ENCODE measurements at regions not wholly inside any gene's neighbourhood (a gene's known extent, or its start where the extent isn't known, plus 50 kb on each side); places are given as distances from the start of the nearest gene placed in this dataset.

- Histone ChIP-seq H2AFZ (ENCODE audit: low read length, unreplicated experiment) (no peak overlapping the region), H3K27ac (ENCODE audit: low read depth, low read length) (no peak overlapping the region), H3K36me3 (ENCODE audit: insufficient read depth, low read length) (no peaks in the 10 kb centered on the region), H3K4me1 (ENCODE audit: control insufficient read depth, insufficient read depth, low read length, unreplicated experiment) (no peaks in the 10 kb centered on the region), H3K79me2 (ENCODE audit: control insufficient read depth, insufficient read depth, low read length, unreplicated experiment) (no peaks in the 10 kb centered on the region), H3K27me3 (ENCODE audit: insufficient read depth, low read length) (no peaks in the 10 kb centered on the region), H3K4me3 (ENCODE audit: low read depth, low read length) (no peak overlapping the region)
These were observed 49.9 kb upstream of the HS6ST1 start for GRCh38 chr2:128368437-128369107.

GRCh38 chr2:128369108-128369555 lies 50.5 kb upstream of the HS6ST1 start:
- Histone ChIP-seq H3K36me3 (ENCODE audit: insufficient read depth, low read length) (no peaks in the 10 kb centered on the region), H2AFZ (ENCODE audit: low read length, unreplicated experiment) (no peak overlapping the region), H3K27me3 (ENCODE audit: insufficient read depth, low read length) (no peaks in the 10 kb centered on the region), H3K4me3 (ENCODE audit: low read depth, low read length) (no peak overlapping the region), H3K27ac (ENCODE audit: low read depth, low read length) (no peak overlapping the region), H3K4me1 (ENCODE audit: control insufficient read depth, insufficient read depth, low read length, unreplicated experiment) (no peaks in the 10 kb centered on the region), H3K79me2 (ENCODE audit: control insufficient read depth, insufficient read depth, low read length, unreplicated experiment) (no peaks in the 10 kb centered on the region)

GRCh38 chr2:128369602-128370467 lies 51.2 kb upstream of the HS6ST1 start:
- Histone ChIP-seq H3K4me3 (ENCODE audit: low read depth, low read length) (no peak overlapping the region), H3K27me3 (ENCODE audit: insufficient read depth, low read length) (no peaks in the 10 kb centered on the region), H3K79me2 (ENCODE audit: control insufficient read depth, insufficient read depth, low read length, unreplicated experiment) (no peaks in the 10 kb centered on the region), H3K27ac (ENCODE audit: low read depth, low read length) (no peak overlapping the region), H3K4me1 (ENCODE audit: control insufficient read depth, insufficient read depth, low read length, unreplicated experiment) (no peaks in the 10 kb centered on the region), H2AFZ (ENCODE audit: low read length, unreplicated experiment) (no peak overlapping the region), H3K36me3 (ENCODE audit: insufficient read depth, low read length) (no peaks in the 10 kb centered on the region)

- H3K4me1 ChIP-seq (ENCODE audit: control insufficient read depth, insufficient read depth, low read length, unreplicated experiment) = no peaks in the 10 kb centered on the region
- H3K36me3 ChIP-seq (ENCODE audit: insufficient read depth, low read length) = no peaks in the 10 kb centered on the region
- H3K27ac ChIP-seq (ENCODE audit: low read depth, low read length) = no peak overlapping the region
- no peaks in the 10 kb centered on the region for H3K27me3 ChIP-seq (ENCODE audit: insufficient read depth, low read length)
- H3K79me2 ChIP-seq (ENCODE audit: control insufficient read depth, insufficient read depth, low read length, unreplicated experiment) = no peaks in the 10 kb centered on the region
- no peak overlapping the region for H2AFZ ChIP-seq (ENCODE audit: low read length, unreplicated experiment)
- no peak overlapping the region for H3K4me3 ChIP-seq (ENCODE audit: low read depth, low read length)
These were observed 52.0 kb upstream of the HS6ST1 start for GRCh38 chr2:128370468-128371247.

- H3K36me3 ChIP-seq (ENCODE audit: insufficient read depth, low read length) = no peaks in the 10 kb centered on the region
- no peak overlapping the region for H2AFZ ChIP-seq (ENCODE audit: low read length, unreplicated experiment)
- H3K4me1 ChIP-seq (ENCODE audit: control insufficient read depth, insufficient read depth, low read length, unreplicated experiment) = no peaks in the 10 kb centered on the region
- H3K27me3 ChIP-seq (ENCODE audit: insufficient read depth, low read length) = no peaks in the 10 kb centered on the region
- no peaks in the 10 kb centered on the region for H3K79me2 ChIP-seq (ENCODE audit: control insufficient read depth, insufficient read depth, low read length, unreplicated experiment)
- H3K27ac ChIP-seq (ENCODE audit: low read depth, low read length) = no peak overlapping the region
- H3K4me3 ChIP-seq (ENCODE audit: low read depth, low read length) = no peak overlapping the region
These were observed 52.6 kb upstream of the HS6ST1 start for GRCh38 chr2:128371248-128371630.

- Histone ChIP-seq H3K79me2 (ENCODE audit: control insufficient read depth, insufficient read depth, low read length, unreplicated experiment) (no peaks in the 10 kb centered on the region), H3K36me3 (ENCODE audit: insufficient read depth, low read length) (no peaks in the 10 kb centered on the region), H3K27ac (ENCODE audit: low read depth, low read length) (no peak overlapping the region), H3K4me1 (ENCODE audit: control insufficient read depth, insufficient read depth, low read length, unreplicated experiment) (no peaks in the 10 kb centered on the region), H2AFZ (ENCODE audit: low read length, unreplicated experiment) (no peak overlapping the region), H3K27me3 (ENCODE audit: insufficient read depth, low read length) (no peaks in the 10 kb centered on the region), H3K4me3 (ENCODE audit: low read depth, low read length) (no peak overlapping the region)
These were observed 53.1 kb upstream of the HS6ST1 start for GRCh38 chr2:128371648-128372345.

GRCh38 chr2:128372621-128373341 lies 54.1 kb upstream of the HS6ST1 start:
- no peaks in the 10 kb centered on the region for H3K4me1 ChIP-seq (ENCODE audit: control insufficient read depth, insufficient read depth, low read length, unreplicated experiment)
- H2AFZ ChIP-seq (ENCODE audit: low read length, unreplicated experiment) = no peak overlapping the region
- no peak overlapping the region for H3K27ac ChIP-seq (ENCODE audit: low read depth, low read length)
- H3K27me3 ChIP-seq (ENCODE audit: insufficient read depth, low read length) = no peaks in the 10 kb centered on the region
- H3K36me3 ChIP-seq (ENCODE audit: insufficient read depth, low read length) = no peaks in the 10 kb centered on the region
- no peaks in the 10 kb centered on the region for H3K79me2 ChIP-seq (ENCODE audit: control insufficient read depth, insufficient read depth, low read length, unreplicated experiment)
- H3K4me3 ChIP-seq (ENCODE audit: low read depth, low read length) = no peak overlapping the region

- Histone ChIP-seq H3K4me1 (ENCODE audit: control insufficient read depth, insufficient read depth, low read length, unreplicated experiment) (peaks cover 1% of the 10 kb centered on the region), H3K79me2 (ENCODE audit: control insufficient read depth, insufficient read depth, low read length, unreplicated experiment) (no peaks in the 10 kb centered on the region), H3K36me3 (ENCODE audit: insufficient read depth, low read length) (no peaks in the 10 kb centered on the region), H3K27ac (ENCODE audit: low read depth, low read length) (no peak overlapping the region), H2AFZ (ENCODE audit: low read length, unreplicated experiment) (no peak overlapping the region), H3K27me3 (ENCODE audit: insufficient read depth, low read length) (no peaks in the 10 kb centered on the region), H3K4me3 (ENCODE audit: low read depth, low read length) (no peak overlapping the region)
These were observed 54.9 kb upstream of the HS6ST1 start for GRCh38 chr2:128373451-128374000.

GRCh38 chr2:128374001-128374710 lies 55.5 kb upstream of the HS6ST1 start:
- H3K27ac ChIP-seq (ENCODE audit: low read depth, low read length) = no peak overlapping the region
- H2AFZ ChIP-seq (ENCODE audit: low read length, unreplicated experiment) = no peak overlapping the region
- H3K27me3 ChIP-seq (ENCODE audit: insufficient read depth, low read length) = no peaks in the 10 kb centered on the region
- no peak overlapping the region for H3K4me3 ChIP-seq (ENCODE audit: low read depth, low read length)
- H3K4me1 ChIP-seq (ENCODE audit: control insufficient read depth, insufficient read depth, low read length, unreplicated experiment) = peaks cover 8% of the 10 kb centered on the region
- no peaks in the 10 kb centered on the region for H3K36me3 ChIP-seq (ENCODE audit: insufficient read depth, low read length)
- H3K79me2 ChIP-seq (ENCODE audit: control insufficient read depth, insufficient read depth, low read length, unreplicated experiment) = no peaks in the 10 kb centered on the region
